BJ (cell line): ENCODE measurements at regions not wholly inside any gene's neighbourhood (a gene's known extent, or its start where the extent isn't known, plus 50 kb on each side); places are given as distances from the start of the nearest gene placed in this dataset.
"Not testable (repeated sequence)": the region's sequence is repeated elsewhere in the genome, so short reads cannot be mapped to it uniquely, and the experiment has no call there.

Source experiments
- CTCF ChIA-PET: fragments of 350-600 bp; formaldehyde crosslinking; extraction: SDS; loops from one replicate; lab custom pipeline; 2021; ENCODE audit warnings: antibody characterized with exemption, inconsistent platforms; lab: Yijun Ruan, JAX
- POLR2A ChIA-PET: fragments of 300-600 bp; sonication (Branson Sonifier 250); formaldehyde crosslinking; extraction: SDS; loops from one replicate; lab custom pipeline; 2021; ENCODE audit warnings: antibody characterized with exemption; lab: Charles Lee
- DNase-seq: peaks from one replicate; pipeline ENCODE4 v3.0.0-alpha.2; 2011; ENCODE audit warnings: low read depth
- H3K27me3 ChIP-seq: 2 replicates; pipeline ENCODE4 v1.6.0; 2011; ENCODE audit warnings: low read length; ENCODE audit not compliant: control insufficient read depth, insufficient read depth
- H3K36me3 ChIP-seq: 2 replicates; pipeline ENCODE4 v1.5.1; 2011; ENCODE audit warnings: low read length; ENCODE audit not compliant: control insufficient read depth, insufficient read depth
- H3K4me3 ChIP-seq: 2 replicates; pipeline ENCODE4 v1.5.1; 2011; ENCODE audit warnings: low read depth, mild to moderate bottlenecking, control low read depth, low read length
- TF ChIP-seq, protein P1 (sequence below): IDR thresholded peaks from 2 replicates; pipeline ENCODE4 v1.5.1; 2011; ENCODE audit warnings: low read depth, mild to moderate bottlenecking, control low read depth, inconsistent platforms, low read length, moderate library complexity; ENCODE audit not compliant: insufficient read depth

- Histone ChIP-seq H3K27me3 (no peaks in the 10 kb centered on the region; the same call in 1 of the 2 replicates), H3K4me3 (no peak overlapping the region), H3K36me3 (no peaks in the 10 kb centered on the region)
- DNase-seq: no peak
- POLR2A ChIA-PET: no interaction called here
- CTCF ChIA-PET: interaction anchor here (2.0 kb wide), 1 partner anchor 17 kb away, joined by 8 read pairs; no protein-coding TSS in a partner anchor
- TF ChIP-seq, protein P1, sequence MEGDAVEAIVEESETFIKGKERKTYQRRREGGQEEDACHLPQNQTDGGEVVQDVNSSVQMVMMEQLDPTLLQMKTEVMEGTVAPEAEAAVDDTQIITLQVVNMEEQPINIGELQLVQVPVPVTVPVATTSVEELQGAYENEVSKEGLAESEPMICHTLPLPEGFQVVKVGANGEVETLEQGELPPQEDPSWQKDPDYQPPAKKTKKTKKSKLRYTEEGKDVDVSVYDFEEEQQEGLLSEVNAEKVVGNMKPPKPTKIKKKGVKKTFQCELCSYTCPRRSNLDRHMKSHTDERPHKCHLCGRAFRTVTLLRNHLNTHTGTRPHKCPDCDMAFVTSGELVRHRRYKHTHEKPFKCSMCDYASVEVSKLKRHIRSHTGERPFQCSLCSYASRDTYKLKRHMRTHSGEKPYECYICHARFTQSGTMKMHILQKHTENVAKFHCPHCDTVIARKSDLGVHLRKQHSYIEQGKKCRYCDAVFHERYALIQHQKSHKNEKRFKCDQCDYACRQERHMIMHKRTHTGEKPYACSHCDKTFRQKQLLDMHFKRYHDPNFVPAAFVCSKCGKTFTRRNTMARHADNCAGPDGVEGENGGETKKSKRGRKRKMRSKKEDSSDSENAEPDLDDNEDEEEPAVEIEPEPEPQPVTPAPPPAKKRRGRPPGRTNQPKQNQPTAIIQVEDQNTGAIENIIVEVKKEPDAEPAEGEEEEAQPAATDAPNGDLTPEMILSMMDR: no peak
These were observed 92.2 kb upstream of the AMZ2 start for GRCh38 chr17:68155692-68156091.

GRCh38 chr17:68161644-68162428 lies 86.0 kb upstream of the AMZ2 start:
- ChIA-PET CTCF (interaction anchor here (1.3 to 2.1 kb wide), 4 partner anchors 11 to 39 kb away, joined by 3 to 5 read pairs (median 4); no protein-coding TSS in a partner anchor), POLR2A (no interaction called here)
- Histone ChIP-seq H3K27me3 (no peaks in the 10 kb centered on the region; the same call in 1 of the 2 replicates), H3K36me3 (no peaks in the 10 kb centered on the region), H3K4me3 (no peak overlapping the region)
- TF ChIP-seq, protein P1: no peak
- DNase-seq: no peak

DNA sequence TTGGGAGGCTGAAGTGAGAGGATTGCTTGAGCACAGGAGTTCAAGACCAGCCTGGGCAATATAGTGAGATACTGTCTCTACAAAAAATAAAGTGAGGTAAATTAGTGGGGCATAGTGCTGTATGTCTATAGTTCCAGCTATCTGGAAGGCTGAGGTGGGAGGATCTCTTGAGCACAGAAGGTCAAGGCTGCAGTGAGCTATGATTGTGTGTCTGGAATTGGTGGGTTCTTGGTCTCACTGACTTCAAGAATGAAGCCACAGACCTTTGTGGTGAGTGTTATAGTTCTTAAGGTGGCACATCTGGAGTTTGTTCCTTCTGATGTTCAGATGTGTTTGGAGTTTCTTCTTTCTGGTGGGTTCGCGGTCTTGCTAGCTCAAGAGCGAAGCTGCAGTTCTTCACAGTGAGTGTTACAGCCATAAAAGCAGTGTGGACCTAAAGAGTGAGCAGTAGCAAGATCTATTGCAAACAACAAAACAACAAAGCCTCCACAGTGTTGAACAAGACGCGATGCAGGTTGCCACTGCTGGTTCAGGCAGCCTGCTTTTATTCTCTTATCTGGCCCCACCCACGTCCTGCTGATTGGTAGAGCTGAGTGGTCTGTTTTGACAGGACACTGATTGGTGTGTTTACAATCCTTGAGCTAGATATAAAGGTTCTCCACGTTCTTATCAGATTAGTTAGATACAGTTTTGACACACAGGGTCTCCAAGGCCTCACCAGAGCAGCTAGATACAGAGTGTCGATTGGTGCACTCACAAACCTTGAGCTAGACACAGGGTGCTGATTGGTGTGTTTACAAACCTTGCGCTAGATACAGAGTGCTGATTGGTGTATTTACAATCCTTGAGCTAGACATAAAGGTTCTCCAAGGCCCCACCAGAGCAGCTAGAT lies 79.3 kb upstream of the AMZ2 start:
- H3K4me3 ChIP-seq, H3K36me3 ChIP-seq, H3K27me3 ChIP-seq, DNase-seq, POLR2A ChIA-PET: not testable (repeated sequence)
- CTCF ChIA-PET: interaction anchor here (0.7 to 3.6 kb wide), 4 partner anchors 11 to 37 kb away, joined by 3 to 17 read pairs (median 8); no protein-coding TSS in a partner anchor

DNA sequence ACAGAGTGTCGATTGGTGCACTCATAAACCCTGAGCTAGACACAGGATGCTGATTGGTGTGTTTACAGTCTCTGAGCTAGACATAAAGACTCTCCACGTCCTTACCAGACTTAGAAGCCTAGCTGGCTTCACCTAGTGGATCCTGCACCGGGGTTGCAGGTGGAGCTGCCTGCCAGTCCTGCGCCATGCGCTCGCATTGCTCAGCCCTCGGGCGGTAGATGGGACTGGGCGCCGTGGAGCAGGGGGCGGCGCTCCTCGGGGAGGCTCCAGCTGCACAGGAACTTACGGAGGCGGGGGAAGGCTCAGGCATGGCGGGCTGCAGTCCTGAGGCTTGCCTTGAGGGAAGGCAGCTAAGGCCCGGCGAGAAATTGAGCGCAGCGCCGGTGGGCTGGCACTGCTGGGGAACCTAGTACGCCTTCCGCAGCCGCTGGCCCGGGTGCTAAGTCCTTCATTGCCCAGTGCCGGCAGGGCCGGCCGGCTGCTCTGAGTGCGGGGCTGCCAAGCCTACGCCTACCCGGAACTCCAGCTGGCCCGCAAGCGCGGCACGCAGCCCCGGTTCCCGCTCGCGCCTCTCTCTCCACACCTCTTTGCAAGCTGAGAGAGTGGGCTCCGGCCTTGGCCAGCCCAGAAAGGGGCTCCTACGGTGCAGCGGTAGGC lies 78.5 kb upstream of the AMZ2 start:
- CTCF ChIA-PET: interaction anchor here (3.1 to 3.6 kb wide), 2 partner anchors 31 to 36 kb away, joined by 12 to 17 read pairs; no protein-coding TSS in a partner anchor
- H3K36me3 ChIP-seq, DNase-seq, POLR2A ChIA-PET, H3K27me3 ChIP-seq, H3K4me3 ChIP-seq: not testable (repeated sequence)

GRCh38 chr17:68169840-68170239 lies 78.0 kb upstream of the AMZ2 start:
- ChIA-PET POLR2A (no interaction called here), CTCF (interaction anchor here (3.6 kb wide), 1 partner anchor 30 kb away, joined by 17 read pairs; no protein-coding TSS in a partner anchor)
- H3K27me3 ChIP-seq: no peaks in the 10 kb centered on the region; the same call in 1 of the 2 replicates
- no peak overlapping the region for H3K4me3 ChIP-seq
- no peaks in the 10 kb centered on the region for H3K36me3 ChIP-seq
- TF ChIP-seq, protein P1: no peak
- no peak for DNase-seq
